ENCODE measurements at regions not wholly inside any gene's neighbourhood (a gene's known extent, or its start where the extent isn't known, plus 50 kb on each side); places are given as distances from the start of the nearest gene placed in this dataset.

- TF ChIP-seq, protein P1, sequence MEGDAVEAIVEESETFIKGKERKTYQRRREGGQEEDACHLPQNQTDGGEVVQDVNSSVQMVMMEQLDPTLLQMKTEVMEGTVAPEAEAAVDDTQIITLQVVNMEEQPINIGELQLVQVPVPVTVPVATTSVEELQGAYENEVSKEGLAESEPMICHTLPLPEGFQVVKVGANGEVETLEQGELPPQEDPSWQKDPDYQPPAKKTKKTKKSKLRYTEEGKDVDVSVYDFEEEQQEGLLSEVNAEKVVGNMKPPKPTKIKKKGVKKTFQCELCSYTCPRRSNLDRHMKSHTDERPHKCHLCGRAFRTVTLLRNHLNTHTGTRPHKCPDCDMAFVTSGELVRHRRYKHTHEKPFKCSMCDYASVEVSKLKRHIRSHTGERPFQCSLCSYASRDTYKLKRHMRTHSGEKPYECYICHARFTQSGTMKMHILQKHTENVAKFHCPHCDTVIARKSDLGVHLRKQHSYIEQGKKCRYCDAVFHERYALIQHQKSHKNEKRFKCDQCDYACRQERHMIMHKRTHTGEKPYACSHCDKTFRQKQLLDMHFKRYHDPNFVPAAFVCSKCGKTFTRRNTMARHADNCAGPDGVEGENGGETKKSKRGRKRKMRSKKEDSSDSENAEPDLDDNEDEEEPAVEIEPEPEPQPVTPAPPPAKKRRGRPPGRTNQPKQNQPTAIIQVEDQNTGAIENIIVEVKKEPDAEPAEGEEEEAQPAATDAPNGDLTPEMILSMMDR (conservative IDR thresholded peaks at IDR 0.05; ENCODE audit: low read depth, low read length), result no peak
- TF ChIP-seq EZH2phosphoT487 (IDR thresholded peaks at IDR 0.05; ENCODE audit: borderline replicate concordance, low read length), result no peak
Observed at GRCh38 chr14:41446008-41446407, 160.7 kb upstream of the LRFN5 start.
